ENCODE measurements at regions not wholly inside any gene's neighbourhood (a gene's known extent, or its start where the extent isn't known, plus 50 kb on each side); places are given as distances from the start of the nearest gene placed in this dataset.

GRCh38 chr2:149931486-149931885 lies 343.9 kb upstream of the MMADHC start:
- DNase-seq (ENCODE audit: extremely low read depth, low read depth): no peak
- TF ChIP-seq, protein P1, sequence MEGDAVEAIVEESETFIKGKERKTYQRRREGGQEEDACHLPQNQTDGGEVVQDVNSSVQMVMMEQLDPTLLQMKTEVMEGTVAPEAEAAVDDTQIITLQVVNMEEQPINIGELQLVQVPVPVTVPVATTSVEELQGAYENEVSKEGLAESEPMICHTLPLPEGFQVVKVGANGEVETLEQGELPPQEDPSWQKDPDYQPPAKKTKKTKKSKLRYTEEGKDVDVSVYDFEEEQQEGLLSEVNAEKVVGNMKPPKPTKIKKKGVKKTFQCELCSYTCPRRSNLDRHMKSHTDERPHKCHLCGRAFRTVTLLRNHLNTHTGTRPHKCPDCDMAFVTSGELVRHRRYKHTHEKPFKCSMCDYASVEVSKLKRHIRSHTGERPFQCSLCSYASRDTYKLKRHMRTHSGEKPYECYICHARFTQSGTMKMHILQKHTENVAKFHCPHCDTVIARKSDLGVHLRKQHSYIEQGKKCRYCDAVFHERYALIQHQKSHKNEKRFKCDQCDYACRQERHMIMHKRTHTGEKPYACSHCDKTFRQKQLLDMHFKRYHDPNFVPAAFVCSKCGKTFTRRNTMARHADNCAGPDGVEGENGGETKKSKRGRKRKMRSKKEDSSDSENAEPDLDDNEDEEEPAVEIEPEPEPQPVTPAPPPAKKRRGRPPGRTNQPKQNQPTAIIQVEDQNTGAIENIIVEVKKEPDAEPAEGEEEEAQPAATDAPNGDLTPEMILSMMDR (IDR thresholded peaks at IDR 0.05; ENCODE audit: low read depth, low read length): no peak

- TF ChIP-seq, protein P1 (IDR thresholded peaks at IDR 0.05; ENCODE audit: low read depth, low read length): no peak
- no peak for DNase-seq (ENCODE audit: extremely low read depth, low read depth)
Measured at GRCh38 chr2:149928011-149928410, 340.4 kb upstream of the MMADHC start.

- TF ChIP-seq, protein P1 (IDR thresholded peaks at IDR 0.05; ENCODE audit: low read depth, low read length): no peak
- DNase-seq (ENCODE audit: extremely low read depth, low read depth): no peak
Measured at GRCh38 chr2:149926149-149926548, 338.6 kb upstream of the MMADHC start.

DNA sequence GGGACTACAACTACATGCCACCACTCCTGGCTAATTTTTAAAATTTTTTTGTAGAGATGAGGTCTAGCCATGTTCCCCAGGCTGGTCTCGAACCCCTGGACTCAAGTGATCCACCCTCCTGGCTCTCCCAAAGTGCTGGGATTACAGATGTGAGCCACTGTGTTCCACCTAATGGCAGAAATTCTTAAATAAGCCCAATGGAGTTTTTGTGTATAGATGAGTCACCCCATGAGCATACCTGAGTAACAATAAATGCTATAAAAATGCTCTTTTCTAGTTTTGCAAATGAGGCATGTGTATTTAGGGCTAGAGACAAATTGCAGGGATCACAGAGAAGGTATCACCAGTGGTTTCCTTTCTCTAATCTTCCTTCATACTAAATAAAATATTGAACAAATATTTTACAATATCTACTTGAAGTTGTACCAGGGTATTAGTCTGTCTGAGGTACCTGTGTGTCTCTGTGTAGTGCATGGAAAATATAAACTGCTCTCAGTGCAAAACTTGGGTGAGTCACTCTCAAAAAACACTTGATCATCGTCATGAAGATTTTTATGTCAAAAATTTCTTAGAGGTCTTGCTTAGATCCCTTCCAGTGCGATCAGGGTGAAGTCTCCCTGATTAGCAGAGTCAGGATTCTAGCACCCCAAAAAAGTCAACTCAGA lies 337.1 kb upstream of the MMADHC start:
- DNase-seq (ENCODE audit: extremely low read depth, low read depth): no peak
- TF ChIP-seq, protein P1 (IDR thresholded peaks at IDR 0.05; ENCODE audit: low read depth, low read length): no peak

GRCh38 chr2:149924028-149924427 lies 336.5 kb upstream of the MMADHC start:
- DNase-seq (ENCODE audit: extremely low read depth, low read depth): no peak
- TF ChIP-seq, protein P1 (IDR thresholded peaks at IDR 0.05; ENCODE audit: low read depth, low read length): no peak

- TF ChIP-seq, protein P1 (IDR thresholded peaks at IDR 0.05; ENCODE audit: low read depth, low read length): no peak
- DNase-seq (ENCODE audit: extremely low read depth, low read depth): no peak
Measured at GRCh38 chr2:149921911-149922616, 334.5 kb upstream of the MMADHC start.

GRCh38 chr2:149920389-149920788 lies 332.8 kb upstream of the MMADHC start:
- TF ChIP-seq, protein P1 (IDR thresholded peaks at IDR 0.05; ENCODE audit: low read depth, low read length): no peak
- DNase-seq (ENCODE audit: extremely low read depth, low read depth): no peak
